Retina (tissue), 1 donor: ENCODE measurements at regions not wholly inside any gene's neighbourhood (a gene's known extent, or its start where the extent isn't known, plus 50 kb on each side); places are given as distances from the start of the nearest gene placed in this dataset.
"Not testable (repeated sequence)": the region's sequence is repeated elsewhere in the genome, so short reads cannot be mapped to it uniquely, and the experiment has no call there.

Source experiments
- DNase-seq: peaks from one replicate; pipeline ENCODE4 v3.0.0-alpha.2; 2016

GRCh38 chr10:129059977-129060376 is 407.1 kb upstream of the MGMT start:
- no peak for DNase-seq

GRCh38 chr10:129063212-129063611 is 403.8 kb upstream of the MGMT start:
- no peak for DNase-seq

- DNase-seq = no peak
Measured at GRCh38 chr10:129063877-129064276, 403.2 kb upstream of the MGMT start.

- DNase-seq = not testable (repeated sequence)
Measured at GRCh38 chr10:129066529-129066928, 400.5 kb upstream of the MGMT start.

GRCh38 chr10:129071411-129071810 is 395.6 kb upstream of the MGMT start:
- not testable (repeated sequence) for DNase-seq

- no peak for DNase-seq
Measured at GRCh38 chr10:129074939-129075338, 392.1 kb upstream of the MGMT start.

- DNase-seq = no peak
Measured at GRCh38 chr10:129075508-129075907, 391.5 kb upstream of the MGMT start.

GRCh38 chr10:129075927-129076326 is 391.1 kb upstream of the MGMT start:
- no peak for DNase-seq

GRCh38 chr10:129078346-129078745 is 388.7 kb upstream of the MGMT start:
- no peak for DNase-seq

GRCh38 chr10:129078746-129079145 is 388.3 kb upstream of the MGMT start:
- DNase-seq = no peak

GRCh38 chr10:129079705-129080104 is 387.3 kb upstream of the MGMT start:
- no peak for DNase-seq

GRCh38 chr10:129085811-129086210 is 381.2 kb upstream of the MGMT start:
- DNase-seq = no peak

GRCh38 chr10:129089341-129089740 is 377.7 kb upstream of the MGMT start:
- DNase-seq = no peak

- DNase-seq = no peak
Measured at GRCh38 chr10:129090165-129090564, 376.9 kb upstream of the MGMT start.

- peak; percentile 22 for DNase-seq
Measured at GRCh38 chr10:129090618-129091366, 376.2 kb upstream of the MGMT start.

GRCh38 chr10:129093641-129094040 is 373.4 kb upstream of the MGMT start:
- no peak for DNase-seq

GRCh38 chr10:129094233-129094632 is 372.8 kb upstream of the MGMT start:
- DNase-seq = no peak

- no peak for DNase-seq
Measured at GRCh38 chr10:129094861-129095260, 372.2 kb upstream of the MGMT start.

- no peak for DNase-seq
Measured at GRCh38 chr10:129095680-129096064, 371.4 kb upstream of the MGMT start.

- DNase-seq = no peak
Measured at GRCh38 chr10:129096065-129096984, 370.7 kb upstream of the MGMT start.

GRCh38 chr10:129097776-129098330 is 369.2 kb upstream of the MGMT start:
- no peak for DNase-seq

- DNase-seq = no peak
Measured at GRCh38 chr10:129098517-129098916, 368.5 kb upstream of the MGMT start.

GRCh38 chr10:129099486-129099885 is 367.6 kb upstream of the MGMT start:
- DNase-seq = no peak

GRCh38 chr10:129099992-129100391 is 367.0 kb upstream of the MGMT start:
- no peak for DNase-seq
